Tibial nerve (tissue), 4 donors: ENCODE measurements at regions not wholly inside any gene's neighbourhood (a gene's known extent, or its start where the extent isn't known, plus 50 kb on each side); places are given as distances from the start of the nearest gene placed in this dataset.

Experiments used
- DNase-seq, 2 donors: peaks; one replicate each; pipeline ENCODE4 v3.0.0-alpha.2; 2019; ENCODE audit warnings: low spot score in 2 of 2
- H3K27ac ChIP-seq, 4 donors: fragments of 200-600 bp; sonication (generic) in 3 of 4; one replicate each; pipeline ENCODE4 v1.5.1; 2017 to 2019; ENCODE audit warnings: mild to moderate bottlenecking in 1 of 4
- H3K27me3 ChIP-seq, 2 donors: fragments of 200-600 bp; sonication (generic) in 1 of 2; one replicate each; pipeline versions ENCODE4 v1.5.1 to v1.6.0; 2017 to 2019
- H3K36me3 ChIP-seq, 3 donors: fragments of 200-600 bp; sonication (generic); one replicate each; pipeline ENCODE4 v1.5.1; 2018 to 2019
- H3K4me1 ChIP-seq, 4 donors: fragments of 200-600 bp; sonication (generic) in 3 of 4; one replicate each; pipeline ENCODE4 v1.5.1; 2017 to 2019
- H3K4me3 ChIP-seq, 4 donors: fragments of 200-600 bp; sonication (generic) in 3 of 4; one replicate each; pipeline ENCODE4 v1.5.1; 2017 to 2019; ENCODE audit warnings: mild to moderate bottlenecking in 1 of 4, moderate library complexity in 1 of 4
- H3K9me3 ChIP-seq, 4 donors: fragments of 200-600 bp; sonication (generic) in 3 of 4; one replicate each; pipeline ENCODE4 v1.5.1; 2017 to 2019
- EP300 ChIP-seq, 2 donors: sonication (generic); formaldehyde crosslinking; IDR thresholded peaks; one replicate each; pipeline ENCODE4 v1.6.1; 2017; ENCODE audit warnings: antibody characterized with exemption in 2 of 2, mild to moderate bottlenecking in 1 of 2
- POLR2A ChIP-seq, 2 donors: fragments of 450-650 bp; IDR thresholded peaks; one replicate each; pipeline ENCODE4 v1.6.1; 2017; ENCODE audit warnings: antibody characterized with exemption in 2 of 2, mild to moderate bottlenecking in 2 of 2, moderate library complexity in 2 of 2
- WGBS, 2 donors: methylation state at CpG; one replicate each; pipeline ENCODE4 v1.1.5; 2018; 5-methylcytosine and 5-hydroxymethylcytosine counted together
- TF ChIP-seq, protein P1 (sequence below), 5 experiments: fragments of 200-600 bp in 3 of 5; fragments of 450-650 bp in 2 of 5; sonication (generic) in 3 of 5; IDR thresholded peaks; one replicate each; pipeline ENCODE4 v1.5.1; 2016 to 2019; ENCODE audit warnings: antibody characterized with exemption in 5 of 5, mild to moderate bottlenecking in 3 of 5, moderate library complexity in 2 of 5

DNA sequence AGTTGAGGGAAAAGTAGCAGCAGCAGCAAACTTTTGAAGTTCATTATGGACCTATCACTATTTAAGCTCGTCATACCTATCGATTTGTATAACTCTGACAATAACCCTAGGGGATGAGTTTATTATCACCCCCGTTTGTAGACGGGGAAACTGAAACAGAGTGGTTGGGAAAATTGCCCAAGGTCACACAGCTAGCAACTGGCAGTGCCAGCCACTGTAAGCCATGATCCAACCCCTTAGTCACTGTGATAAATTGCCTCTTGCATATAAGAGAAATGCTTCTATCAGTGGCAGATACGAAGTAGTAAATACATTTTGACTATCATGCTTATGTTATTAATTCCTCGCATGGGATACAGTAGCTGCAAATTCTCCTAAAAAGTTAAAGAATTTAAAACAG is 73.3 kb upstream of the ATP10B start:
- H3K4me1 ChIP-seq: peaks cover 0 to 3% (median 0%) of the 10 kb centered on the region in 4 donors
- H3K27me3 ChIP-seq: no peaks in the 10 kb centered on the region
- no peaks in the 10 kb centered on the region for H3K9me3 ChIP-seq
- 76 to 78% methylated on average over 6 of the region's 6 CpGs for WGBS, 2 donors
- no peak overlapping the region for H3K4me3 ChIP-seq
- no peaks in the 10 kb centered on the region for H3K36me3 ChIP-seq
- no peak for DNase-seq
- no peak overlapping the region for H3K27ac ChIP-seq
- TF ChIP-seq EP300 (IDR thresholded peaks at IDR 0.05) (no peak), POLR2A (IDR thresholded peaks at IDR 0.05) (no peak)
- TF ChIP-seq, protein P1, sequence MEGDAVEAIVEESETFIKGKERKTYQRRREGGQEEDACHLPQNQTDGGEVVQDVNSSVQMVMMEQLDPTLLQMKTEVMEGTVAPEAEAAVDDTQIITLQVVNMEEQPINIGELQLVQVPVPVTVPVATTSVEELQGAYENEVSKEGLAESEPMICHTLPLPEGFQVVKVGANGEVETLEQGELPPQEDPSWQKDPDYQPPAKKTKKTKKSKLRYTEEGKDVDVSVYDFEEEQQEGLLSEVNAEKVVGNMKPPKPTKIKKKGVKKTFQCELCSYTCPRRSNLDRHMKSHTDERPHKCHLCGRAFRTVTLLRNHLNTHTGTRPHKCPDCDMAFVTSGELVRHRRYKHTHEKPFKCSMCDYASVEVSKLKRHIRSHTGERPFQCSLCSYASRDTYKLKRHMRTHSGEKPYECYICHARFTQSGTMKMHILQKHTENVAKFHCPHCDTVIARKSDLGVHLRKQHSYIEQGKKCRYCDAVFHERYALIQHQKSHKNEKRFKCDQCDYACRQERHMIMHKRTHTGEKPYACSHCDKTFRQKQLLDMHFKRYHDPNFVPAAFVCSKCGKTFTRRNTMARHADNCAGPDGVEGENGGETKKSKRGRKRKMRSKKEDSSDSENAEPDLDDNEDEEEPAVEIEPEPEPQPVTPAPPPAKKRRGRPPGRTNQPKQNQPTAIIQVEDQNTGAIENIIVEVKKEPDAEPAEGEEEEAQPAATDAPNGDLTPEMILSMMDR (IDR thresholded peaks at IDR 0.05): no peak

DNA sequence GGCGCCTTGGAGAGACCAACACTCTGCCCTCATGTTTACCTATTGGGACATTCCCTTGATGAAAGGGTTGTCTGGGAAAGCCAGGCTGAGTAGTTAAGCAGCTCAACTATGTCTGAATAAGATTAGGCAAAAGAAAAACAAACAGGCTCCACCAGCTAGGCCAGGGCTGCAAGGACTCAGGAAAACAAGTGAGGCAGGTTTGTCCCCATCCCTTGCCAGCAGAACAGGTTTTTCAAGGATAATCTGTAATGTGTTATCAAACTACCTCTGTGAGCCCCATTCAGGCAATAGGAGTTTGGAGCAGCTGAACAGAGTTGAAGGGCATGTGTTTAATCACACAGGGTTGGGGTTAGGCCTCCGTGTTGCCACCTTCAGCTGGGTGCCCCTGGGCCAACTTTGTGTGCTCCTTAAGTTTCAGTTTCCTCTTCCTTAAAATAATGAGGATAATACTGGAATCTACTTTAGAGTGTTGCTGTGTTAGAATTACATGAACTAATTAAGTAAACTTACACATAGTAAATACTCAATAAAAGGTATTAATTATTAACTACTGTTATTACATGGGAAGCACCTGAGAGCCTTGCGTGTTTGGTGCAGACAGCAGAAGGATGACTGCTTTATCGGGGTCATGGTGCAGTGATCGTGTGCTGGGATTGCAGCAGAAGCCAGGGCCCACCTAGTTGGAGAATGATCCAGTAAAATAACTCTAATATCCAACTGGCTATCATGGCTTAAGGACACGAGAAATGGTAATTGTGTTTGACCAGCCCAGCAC is 72.1 kb upstream of the ATP10B start:
- Histone ChIP-seq H3K9me3 (no peaks in the 10 kb centered on the region), H3K27ac (no peak overlapping the region), H3K4me3 (no peak overlapping the region), H3K4me1 (peaks cover 0 to 3% (median 0%) of the 10 kb centered on the region in 4 donors), H3K27me3 (no peaks in the 10 kb centered on the region), H3K36me3 (no peaks in the 10 kb centered on the region)
- WGBS, 2 donors: 83 to 85% methylated on average over 6 of the region's 6 CpGs
- no peak for DNase-seq
- TF ChIP-seq EP300 (IDR thresholded peaks at IDR 0.05) (no peak), POLR2A (IDR thresholded peaks at IDR 0.05) (no peak)
- TF ChIP-seq, protein P1 (IDR thresholded peaks at IDR 0.05): no peak

DNA sequence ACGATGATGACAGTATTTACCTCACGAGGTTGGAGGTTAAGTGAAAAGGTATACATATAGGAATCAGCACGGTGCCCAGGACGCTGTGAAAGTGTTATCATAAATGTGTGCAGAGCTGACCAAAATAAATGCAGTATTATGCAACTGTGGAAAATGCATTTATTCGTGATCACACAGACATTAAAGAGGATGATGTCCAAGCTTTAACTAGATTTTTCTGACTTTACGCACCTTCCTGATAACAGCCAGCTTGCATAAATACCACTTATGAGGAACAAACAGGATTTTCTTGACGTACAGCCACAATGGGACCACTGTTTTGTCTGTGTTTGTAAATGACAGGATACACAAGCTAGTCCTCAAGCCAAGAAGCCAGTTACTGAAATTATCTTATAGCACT is 71.4 kb upstream of the ATP10B start:
- Histone ChIP-seq H3K36me3 (no peaks in the 10 kb centered on the region), H3K9me3 (no peaks in the 10 kb centered on the region), H3K27ac (no peak overlapping the region), H3K27me3 (no peaks in the 10 kb centered on the region), H3K4me1 (peaks cover 0 to 3% (median 0%) of the 10 kb centered on the region in 4 donors), H3K4me3 (no peak overlapping the region)
- WGBS, 2 donors: 65 to 69% methylated on average over 7 of the region's 7 CpGs
- TF ChIP-seq EP300 (IDR thresholded peaks at IDR 0.05) (no peak), POLR2A (IDR thresholded peaks at IDR 0.05) (no peak)
- TF ChIP-seq, protein P1 (IDR thresholded peaks at IDR 0.05): no peak
- DNase-seq: no peak

- Histone ChIP-seq H3K36me3 (no peaks in the 10 kb centered on the region), H3K4me3 (no peak overlapping the region), H3K27ac (no peak overlapping the region)
Observed at GRCh38 chr5:160922311-160922710, 70.3 kb upstream of the ATP10B start.

More at GRCh38 chr5:160922311-160922710, 70.3 kb upstream of the ATP10B start:
- DNase-seq: no peak
- TF ChIP-seq, protein P1 (IDR thresholded peaks at IDR 0.05): no peak
- TF ChIP-seq POLR2A (IDR thresholded peaks at IDR 0.05) (no peak), EP300 (IDR thresholded peaks at IDR 0.05) (no peak)
- no peaks in the 10 kb centered on the region for H3K27me3 ChIP-seq
- WGBS, 2 donors: 84 to 91% methylated on average over 2 of the region's 2 CpGs
- peaks cover 0 to 3% (median 0%) of the 10 kb centered on the region in 4 donors for H3K4me1 ChIP-seq
- no peaks in the 10 kb centered on the region for H3K9me3 ChIP-seq
